Spleen (tissue), 11 donors: ENCODE measurements at regions not wholly inside any gene's neighbourhood (a gene's known extent, or its start where the extent isn't known, plus 50 kb on each side); places are given as distances from the start of the nearest gene placed in this dataset.

ENCODE experiments used
- DNase-seq: peaks from one replicate; pipeline ENCODE4 v3.0.0-alpha.2; 2020
- H3K27ac ChIP-seq, 8 donors: fragments of 200-600 bp; sonication (generic) in 7 of 8; 1 replicate in 4 of 8; 2 replicates in 4 of 8; pipeline versions ENCODE4 v1.5.0 to v1.8.0; 2016 to 2021; ENCODE audit warnings: inconsistent platforms in 4 of 8, mild to moderate bottlenecking in 4 of 8, moderate library complexity in 1 of 8
- H3K27me3 ChIP-seq, 7 donors: fragments of 200-600 bp; sonication (generic) in 6 of 7; replicated peaks in 1 of 7; 1 replicate in 4 of 7; 2 replicates in 3 of 7; pipeline versions ENCODE4 v1.5.0 to v1.8.0; 2016 to 2021; ENCODE audit warnings: inconsistent platforms in 3 of 7, mild to moderate bottlenecking in 1 of 7
- H3K36me3 ChIP-seq, 6 donors: fragments of 200-600 bp; sonication (generic) in 5 of 6; 1 replicate in 4 of 6; 2 replicates in 2 of 6; pipeline versions ENCODE4 v1.5.0 to v1.8.0; 2016 to 2021; ENCODE audit warnings: inconsistent platforms in 2 of 6
- H3K4me1 ChIP-seq, 6 donors: fragments of 200-600 bp; sonication (generic) in 5 of 6; 1 replicate in 3 of 6; 2 replicates in 3 of 6; pipeline versions ENCODE4 v1.5.0 to v1.8.0; 2016 to 2021; ENCODE audit warnings: inconsistent platforms in 3 of 6
- H3K4me3 ChIP-seq, 8 donors: fragments of 200-600 bp; sonication (generic) in 7 of 8; 1 replicate in 4 of 8; 2 replicates in 4 of 8; pipeline versions ENCODE4 v1.5.0 to v1.8.0; 2016 to 2021; ENCODE audit warnings: inconsistent platforms in 4 of 8, mild to moderate bottlenecking in 4 of 8, moderate library complexity in 2 of 8
- H3K9me3 ChIP-seq, 8 donors: fragments of 200-600 bp; sonication (generic) in 7 of 8; 1 replicate in 4 of 8; 2 replicates in 4 of 8; pipeline versions ENCODE4 v1.5.0 to v1.8.0; 2016 to 2021; ENCODE audit warnings: inconsistent platforms in 4 of 8
- POLR2A ChIP-seq, 3 donors: fragments of 450-650 bp; IDR thresholded peaks; one replicate each; pipeline ENCODE4 v1.5.1; 2017; ENCODE audit warnings: antibody characterized with exemption in 3 of 3, mild to moderate bottlenecking in 1 of 3
- POLR2AphosphoS5 ChIP-seq, 3 donors: sonication (generic); formaldehyde crosslinking; IDR thresholded peaks; one replicate each; pipeline ENCODE4 v1.5.1; 2017; ENCODE audit warnings: antibody characterized with exemption in 3 of 3
- WGBS, 5 donors: extraction: QIAGEN DNeasy Blood & Tissue Kit in 3 of 5; methylation state at CpG; one replicate each; pipeline versions ENCODE4 v1.1.5 to v1.1.7; 2013 to 2018; 5-methylcytosine and 5-hydroxymethylcytosine counted together
- intact Hi-C: fragments of 100-400 bp; cut with DNase I; formaldehyde crosslinking; loops from one replicate; pipeline ENCODE4 v1.15.0; 2023; ENCODE audit warnings: low total_unique reads
- TF ChIP-seq, protein P1 (sequence below), 11 experiments: fragments of 200-600 bp in 7 of 11; fragments of 450-650 bp in 4 of 11; sonication (generic) in 4 of 11; IDR thresholded peaks in 8 of 11; conservative IDR thresholded peaks in 3 of 11; 1 replicate in 7 of 11; 2 replicates in 4 of 11; pipeline versions ENCODE4 v1.4.0 to v1.8.0; 2016 to 2021; ENCODE audit warnings: antibody characterized with exemption in 11 of 11, inconsistent platforms in 4 of 11, mild to moderate bottlenecking in 1 of 11
- donor health status: healthy with polysubstance abuse.
- donor health status: DM: no; HTN: no; CAD: no; lungs with moderate emphysema.
- donor health status: DM: no; HTN: no; CAD: no.
- donor health status: Bipolar disorder and iron deficiency.
- donor health status: healthy.
- donor health status: DM: no; HTN: no; CAD: no.
- donor health status: DM: yes; HTN: yes; CAD: no.

DNA sequence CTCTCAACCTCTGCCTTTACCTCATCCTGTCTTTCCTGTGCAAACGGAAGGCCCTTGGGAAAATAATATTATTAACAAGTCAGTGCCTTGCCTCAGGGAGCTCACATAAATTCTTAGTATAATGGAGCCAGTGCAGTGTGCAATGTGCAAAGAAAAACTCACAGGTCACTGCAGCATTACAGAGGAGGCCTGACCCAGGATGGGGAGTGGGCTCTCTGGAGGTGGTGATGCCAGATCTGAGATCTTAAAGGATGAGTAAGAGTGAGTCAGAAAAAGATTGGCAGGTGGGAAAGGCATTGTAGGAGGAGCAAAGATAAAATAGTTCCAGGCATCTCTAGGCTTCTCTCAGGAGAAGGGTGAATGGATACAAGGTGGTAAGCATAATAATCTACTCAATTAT, 185.6 kb upstream of the ADAMTS9 start:
- 68 to 84% (median 72%) methylated on average over 1 of the region's 1 CpG for WGBS, 5 donors
- no peaks in the 10 kb centered on the region for H3K27me3 ChIP-seq
- no peaks in the 10 kb centered on the region for H3K36me3 ChIP-seq
- H3K4me3 ChIP-seq: no peak overlapping the region
- peaks cover 0 to 10% (median 0%) of the 10 kb centered on the region in 6 donors for H3K4me1 ChIP-seq
- intact Hi-C loops: no loop called here
- TF ChIP-seq POLR2AphosphoS5 (IDR thresholded peaks at IDR 0.05) (no peak), POLR2A (IDR thresholded peaks at IDR 0.05) (no peak)
- TF ChIP-seq, protein P1, sequence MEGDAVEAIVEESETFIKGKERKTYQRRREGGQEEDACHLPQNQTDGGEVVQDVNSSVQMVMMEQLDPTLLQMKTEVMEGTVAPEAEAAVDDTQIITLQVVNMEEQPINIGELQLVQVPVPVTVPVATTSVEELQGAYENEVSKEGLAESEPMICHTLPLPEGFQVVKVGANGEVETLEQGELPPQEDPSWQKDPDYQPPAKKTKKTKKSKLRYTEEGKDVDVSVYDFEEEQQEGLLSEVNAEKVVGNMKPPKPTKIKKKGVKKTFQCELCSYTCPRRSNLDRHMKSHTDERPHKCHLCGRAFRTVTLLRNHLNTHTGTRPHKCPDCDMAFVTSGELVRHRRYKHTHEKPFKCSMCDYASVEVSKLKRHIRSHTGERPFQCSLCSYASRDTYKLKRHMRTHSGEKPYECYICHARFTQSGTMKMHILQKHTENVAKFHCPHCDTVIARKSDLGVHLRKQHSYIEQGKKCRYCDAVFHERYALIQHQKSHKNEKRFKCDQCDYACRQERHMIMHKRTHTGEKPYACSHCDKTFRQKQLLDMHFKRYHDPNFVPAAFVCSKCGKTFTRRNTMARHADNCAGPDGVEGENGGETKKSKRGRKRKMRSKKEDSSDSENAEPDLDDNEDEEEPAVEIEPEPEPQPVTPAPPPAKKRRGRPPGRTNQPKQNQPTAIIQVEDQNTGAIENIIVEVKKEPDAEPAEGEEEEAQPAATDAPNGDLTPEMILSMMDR (IDR thresholded peaks at IDR 0.05 in 8 of 11, conservative IDR thresholded peaks at IDR 0.05 in 3 of 11): no peak
- H3K27ac ChIP-seq: no peak overlapping the region
- H3K9me3 ChIP-seq: peaks cover 0 to 21% (median 10%) of the 10 kb centered on the region in 8 donors
- DNase-seq: no peak

DNA sequence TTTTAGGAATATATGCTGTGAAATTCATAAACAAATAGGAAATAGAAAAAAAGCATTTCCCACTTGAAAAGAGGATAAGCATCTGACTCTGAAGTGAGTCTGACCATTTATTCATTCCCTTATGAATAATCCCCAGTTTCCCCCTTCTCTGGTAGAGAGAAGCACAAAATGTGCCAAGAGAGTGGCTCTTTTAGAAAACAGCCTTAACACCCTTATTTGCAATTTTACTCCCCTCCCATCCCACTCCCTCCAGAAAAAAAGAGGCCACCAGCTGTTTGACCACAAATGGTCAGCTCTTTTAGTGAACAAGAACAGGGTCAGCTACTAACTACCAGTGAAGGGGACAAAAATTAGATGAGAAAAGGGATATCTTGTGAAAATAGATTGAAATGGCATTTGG, 184.5 kb upstream of the ADAMTS9 start:
- Histone ChIP-seq H3K9me3 (peaks cover 0 to 21% (median 10%) of the 10 kb centered on the region in 8 donors), H3K27ac (peak overlapping the region in 1 of 8 donors; percentile 3), H3K36me3 (no peaks in the 10 kb centered on the region), H3K4me3 (no peak overlapping the region), H3K27me3 (no peaks in the 10 kb centered on the region), H3K4me1 (peaks cover 0 to 10% (median 0%) of the 10 kb centered on the region in 6 donors)
- intact Hi-C loops: no loop called here
- DNase-seq: no peak
- TF ChIP-seq, protein P1 (IDR thresholded peaks at IDR 0.05 in 8 of 11, conservative IDR thresholded peaks at IDR 0.05 in 3 of 11): no peak
- TF ChIP-seq POLR2AphosphoS5 (IDR thresholded peaks at IDR 0.05): no peak
- TF ChIP-seq POLR2A (IDR thresholded peaks at IDR 0.05): no peak

DNA sequence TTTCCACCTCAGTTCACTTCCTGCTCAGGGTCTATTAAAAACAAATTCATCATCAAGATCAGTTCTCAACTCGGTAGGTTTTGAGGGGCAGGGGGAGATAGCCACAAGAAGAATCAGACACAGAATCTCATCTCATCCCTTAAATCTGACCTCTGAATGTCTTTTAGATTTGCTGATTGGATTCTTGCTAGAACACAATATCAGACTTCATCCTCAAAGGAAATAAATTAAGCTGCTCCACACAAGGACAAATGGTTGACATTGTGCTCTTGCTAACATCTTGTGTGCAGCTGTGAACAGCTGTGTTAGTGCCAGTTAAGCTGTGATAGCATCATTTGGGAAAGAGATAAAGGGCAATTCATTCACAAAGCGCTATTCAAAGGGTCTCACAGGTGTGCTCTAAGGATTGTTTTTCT, 184.0 kb upstream of the ADAMTS9 start:
- Histone ChIP-seq H3K27me3 (no peaks in the 10 kb centered on the region), H3K9me3 (peaks cover 0 to 21% (median 10%) of the 10 kb centered on the region in 8 donors), H3K27ac (peak overlapping the region in 1 of 8 donors; percentile 3), H3K4me1 (peaks cover 0 to 10% (median 0%) of the 10 kb centered on the region in 6 donors), H3K36me3 (no peaks in the 10 kb centered on the region), H3K4me3 (no peak overlapping the region)
- intact Hi-C loops: no loop called here
- TF ChIP-seq POLR2AphosphoS5 (IDR thresholded peaks at IDR 0.05) (no peak), POLR2A (IDR thresholded peaks at IDR 0.05) (no peak)
- TF ChIP-seq, protein P1 (IDR thresholded peaks at IDR 0.05 in 8 of 11, conservative IDR thresholded peaks at IDR 0.05 in 3 of 11): no peak
- 46 to 69% (median 63%) methylated on average over 2 of the region's 2 CpGs for WGBS, 5 donors
- no peak for DNase-seq

DNA sequence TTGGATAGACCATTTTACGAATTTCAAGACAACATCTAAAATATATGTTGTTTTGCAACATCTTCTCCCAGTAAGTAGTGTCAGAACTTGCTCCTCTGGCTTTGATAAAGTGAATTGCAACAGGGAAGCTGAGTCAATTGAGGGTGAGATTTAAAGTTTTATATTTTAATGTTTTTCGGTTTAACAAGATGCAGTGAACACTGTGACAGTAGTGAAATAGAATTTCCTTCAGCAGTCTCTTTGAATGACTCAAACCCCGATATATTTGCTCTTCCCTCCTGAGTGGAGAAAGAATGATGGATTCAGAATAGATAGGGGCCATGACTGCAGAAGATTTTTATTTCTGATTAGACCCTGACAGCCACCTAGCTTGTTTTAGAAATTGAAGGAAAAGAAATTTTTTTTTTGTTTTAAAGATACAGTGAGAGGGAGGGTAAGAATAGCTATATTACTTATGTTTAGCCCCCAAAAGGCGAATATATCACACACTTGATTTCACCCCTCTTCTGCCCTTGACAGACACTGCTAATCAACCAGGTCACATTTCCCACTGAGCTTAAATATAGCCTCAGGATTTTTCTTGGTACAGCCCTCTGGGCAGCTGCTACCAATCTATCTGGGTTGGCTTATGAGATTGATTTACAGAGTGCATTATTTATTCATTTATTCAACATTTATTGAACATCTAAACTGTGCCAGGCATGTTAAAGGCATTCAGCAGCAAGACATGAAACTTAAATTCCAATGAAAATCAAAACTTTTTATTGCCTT, 183.3 kb upstream of the ADAMTS9 start:
- Histone ChIP-seq H3K27me3 (no peaks in the 10 kb centered on the region), H3K4me3 (no peak overlapping the region), H3K36me3 (no peaks in the 10 kb centered on the region), H3K4me1 (peaks cover 0 to 10% (median 0%) of the 10 kb centered on the region in 6 donors), H3K9me3 (peaks cover 0 to 21% (median 10%) of the 10 kb centered on the region in 8 donors), H3K27ac (no peak overlapping the region)
- DNase-seq: no peak
- TF ChIP-seq, protein P1 (IDR thresholded peaks at IDR 0.05 in 8 of 11, conservative IDR thresholded peaks at IDR 0.05 in 3 of 11): no peak
- TF ChIP-seq POLR2A (IDR thresholded peaks at IDR 0.05): no peak
- intact Hi-C loops: no loop called here
- 71 to 85% (median 73%) methylated on average over 4 of the region's 4 CpGs for WGBS, 5 donors
